Activated CD4-positive, alpha-beta T cell treated with anti-CD3 and anti-CD28 coated beads, Interleukin-2, Interleukin-4, amounts not matched to agents 100 ng/mL and 50 ng/mL, durations not matched to agents 16 hours and 8 hours (primary cell): ENCODE measurements at regions not wholly inside any gene's neighbourhood (a gene's known extent, or its start where the extent isn't known, plus 50 kb on each side); places are given as distances from the start of the nearest gene placed in this dataset.
A peak's percentile ranks its signal among the peaks of the same experiment; 100 is the strongest.
"Not testable (repeated sequence)": the region's sequence is repeated elsewhere in the genome, so short reads cannot be mapped to it uniquely, and the experiment has no call there.

Experiments used
- DNase-seq: peaks from one replicate; pipeline ENCODE4 v3.0.0-alpha.2; 2020; ENCODE audit warnings: low spot score

- no peak for DNase-seq
Measured at GRCh38 chr12:58419905-58420304, 478.5 kb downstream of the ATP23 start.

GRCh38 chr12:58420503-58420902 lies 479.1 kb downstream of the ATP23 start:
- DNase-seq, result no peak

- DNase-seq, result no peak
Measured at GRCh38 chr12:58421990-58422389, 480.6 kb downstream of the ATP23 start.

- peak; percentile 46 for DNase-seq
Measured at GRCh38 chr12:58424735-58425392, 483.5 kb downstream of the ATP23 start.

GRCh38 chr12:58425481-58426392 lies 484.4 kb downstream of the ATP23 start:
- peak; percentile 82 for DNase-seq

GRCh38 chr12:58426437-58426836 lies 485.1 kb downstream of the ATP23 start:
- not testable (repeated sequence) for DNase-seq

GRCh38 chr12:58433959-58434358 lies 486.3 kb downstream of the LRIG3 start:
- no peak for DNase-seq

- DNase-seq, result no peak
Measured at GRCh38 chr12:58434726-58435125, 485.6 kb downstream of the LRIG3 start.

GRCh38 chr12:58435647-58436046 lies 484.7 kb downstream of the LRIG3 start:
- no peak for DNase-seq

GRCh38 chr12:58441483-58441882 lies 478.8 kb downstream of the LRIG3 start:
- DNase-seq, result no peak

- peak; percentile 9 for DNase-seq
Measured at GRCh38 chr12:58443273-58443980, 476.9 kb downstream of the LRIG3 start.

GRCh38 chr12:58443981-58444371 lies 476.3 kb downstream of the LRIG3 start:
- no peak for DNase-seq

GRCh38 chr12:58450868-58451482 lies 469.3 kb downstream of the LRIG3 start:
- no peak for DNase-seq

GRCh38 chr12:58452546-58452945 lies 467.8 kb downstream of the LRIG3 start:
- no peak for DNase-seq

GRCh38 chr12:58453306-58453705 lies 467.0 kb downstream of the LRIG3 start:
- no peak for DNase-seq

- DNase-seq, result no peak
Measured at GRCh38 chr12:58455136-58455535, 465.2 kb downstream of the LRIG3 start.

- no peak for DNase-seq
Measured at GRCh38 chr12:58458102-58458501, 462.2 kb downstream of the LRIG3 start.

GRCh38 chr12:58459191-58459590 lies 461.1 kb downstream of the LRIG3 start:
- DNase-seq, result no peak

- DNase-seq, result no peak
Measured at GRCh38 chr12:58463051-58463450, 457.3 kb downstream of the LRIG3 start.

- DNase-seq, result no peak
Measured at GRCh38 chr12:58465418-58465817, 454.9 kb downstream of the LRIG3 start.

GRCh38 chr12:58470266-58471010 lies 449.9 kb downstream of the LRIG3 start:
- no peak for DNase-seq

GRCh38 chr12:58479401-58479800 lies 440.9 kb downstream of the LRIG3 start:
- DNase-seq, result no peak
